ENCODE measurements at regions not wholly inside any gene's neighbourhood (a gene's known extent, or its start where the extent isn't known, plus 50 kb on each side); places are given as distances from the start of the nearest gene placed in this dataset.

DNA sequence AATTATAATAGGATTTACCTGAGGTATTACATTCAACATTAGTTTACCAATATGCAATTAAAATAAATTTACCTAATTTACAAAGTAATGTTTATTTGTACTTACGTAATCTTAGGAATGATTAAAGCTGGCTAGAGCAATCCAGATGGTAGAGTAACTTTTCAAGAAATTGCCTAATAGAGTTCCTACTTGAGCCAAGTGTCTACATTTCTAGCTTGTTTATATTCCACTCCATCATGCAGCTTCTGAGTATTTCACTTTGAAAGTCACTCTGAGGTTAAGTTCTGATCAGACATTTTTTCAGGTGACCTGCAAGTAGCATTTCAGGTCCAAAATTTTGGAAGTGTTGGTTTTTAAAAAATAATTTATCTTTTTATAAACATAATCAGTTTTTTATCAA lies 1080.7 kb downstream of the TRHDE start:
- intact Hi-C loops (cut with micrococcal nuclease; ENCODE audit: unreplicated experiment), result no loop called here
- no peak for TF ChIP-seq EZH2 (IDR thresholded peaks at IDR 0.05; ENCODE audit: low read depth)
- TF ChIP-seq, protein P1, sequence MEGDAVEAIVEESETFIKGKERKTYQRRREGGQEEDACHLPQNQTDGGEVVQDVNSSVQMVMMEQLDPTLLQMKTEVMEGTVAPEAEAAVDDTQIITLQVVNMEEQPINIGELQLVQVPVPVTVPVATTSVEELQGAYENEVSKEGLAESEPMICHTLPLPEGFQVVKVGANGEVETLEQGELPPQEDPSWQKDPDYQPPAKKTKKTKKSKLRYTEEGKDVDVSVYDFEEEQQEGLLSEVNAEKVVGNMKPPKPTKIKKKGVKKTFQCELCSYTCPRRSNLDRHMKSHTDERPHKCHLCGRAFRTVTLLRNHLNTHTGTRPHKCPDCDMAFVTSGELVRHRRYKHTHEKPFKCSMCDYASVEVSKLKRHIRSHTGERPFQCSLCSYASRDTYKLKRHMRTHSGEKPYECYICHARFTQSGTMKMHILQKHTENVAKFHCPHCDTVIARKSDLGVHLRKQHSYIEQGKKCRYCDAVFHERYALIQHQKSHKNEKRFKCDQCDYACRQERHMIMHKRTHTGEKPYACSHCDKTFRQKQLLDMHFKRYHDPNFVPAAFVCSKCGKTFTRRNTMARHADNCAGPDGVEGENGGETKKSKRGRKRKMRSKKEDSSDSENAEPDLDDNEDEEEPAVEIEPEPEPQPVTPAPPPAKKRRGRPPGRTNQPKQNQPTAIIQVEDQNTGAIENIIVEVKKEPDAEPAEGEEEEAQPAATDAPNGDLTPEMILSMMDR (conservative IDR thresholded peaks at IDR 0.05), result no peak
- Histone ChIP-seq H3K27ac (no peak overlapping the region), H3K27me3 (ENCODE audit: insufficient read depth, low read depth) (no peaks in the 10 kb centered on the region), H3F3A (ENCODE audit: insufficient read depth, low read depth) (no peaks in the 10 kb centered on the region), H4K20me1 (ENCODE audit: insufficient read depth) (no peaks in the 10 kb centered on the region), H3K9me2 (ENCODE audit: insufficient read depth) (no peaks in the 10 kb centered on the region), H2AFZ (no peak overlapping the region), H3K9me3 (ENCODE audit: insufficient read depth, low read depth) (no peaks in the 10 kb centered on the region), H3K36me3 (ENCODE audit: low read depth) (no peaks in the 10 kb centered on the region), H3K79me2 (ENCODE audit: low read depth) (no peaks in the 10 kb centered on the region), H3K4me1 (replicated peaks; ENCODE audit: insufficient read depth) (no peaks in the 10 kb centered on the region), H3K4me3 (no peak overlapping the region), H3K4me2 (no peak overlapping the region)
- POLR2A ChIA-PET (ENCODE audit: unreplicated experiment), result no interaction called here
- no TSS peak for BruUV-seq (replicated peaks)
- CTCF ChIA-PET, result no interaction called here
- DNase-seq, result no peak

GRCh38 chr12:73361156-73361863 lies 1089.1 kb downstream of the TRHDE start:
- no TSS peak for BruUV-seq (replicated peaks)
- POLR2A ChIA-PET (ENCODE audit: unreplicated experiment), result no interaction called here
- Histone ChIP-seq H3F3A (ENCODE audit: insufficient read depth, low read depth) (no peaks in the 10 kb centered on the region), H3K4me2 (no peak overlapping the region), H4K20me1 (ENCODE audit: insufficient read depth) (no peaks in the 10 kb centered on the region), H3K4me3 (no peak overlapping the region), H2AFZ (no peak overlapping the region), H3K79me2 (ENCODE audit: low read depth) (no peaks in the 10 kb centered on the region), H3K9me3 (ENCODE audit: insufficient read depth, low read depth) (no peaks in the 10 kb centered on the region), H3K9me2 (ENCODE audit: insufficient read depth) (no peaks in the 10 kb centered on the region), H3K36me3 (ENCODE audit: low read depth) (no peaks in the 10 kb centered on the region), H3K27ac (no peak overlapping the region), H3K4me1 (replicated peaks; ENCODE audit: insufficient read depth) (no peaks in the 10 kb centered on the region), H3K27me3 (ENCODE audit: insufficient read depth, low read depth) (no peaks in the 10 kb centered on the region)
- intact Hi-C loops (cut with micrococcal nuclease; ENCODE audit: unreplicated experiment), result no loop called here
- DNase-seq, result no peak
- TF ChIP-seq, protein P1 (conservative IDR thresholded peaks at IDR 0.05), result no peak
- TF ChIP-seq EZH2 (IDR thresholded peaks at IDR 0.05; ENCODE audit: low read depth), result no peak
- CTCF ChIA-PET, result no interaction called here

GRCh38 chr12:73361864-73362230 lies 1089.7 kb downstream of the TRHDE start:
- BruUV-seq (replicated peaks), result no TSS peak
- TF ChIP-seq, protein P1 (conservative IDR thresholded peaks at IDR 0.05), result no peak
- no peak for TF ChIP-seq EZH2 (IDR thresholded peaks at IDR 0.05; ENCODE audit: low read depth)
- DNase-seq, result no peak
- Histone ChIP-seq H3K79me2 (ENCODE audit: low read depth) (no peaks in the 10 kb centered on the region), H2AFZ (no peak overlapping the region), H3K27ac (no peak overlapping the region), H3K4me1 (replicated peaks; ENCODE audit: insufficient read depth) (no peaks in the 10 kb centered on the region), H3K36me3 (ENCODE audit: low read depth) (no peaks in the 10 kb centered on the region), H3K9me2 (ENCODE audit: insufficient read depth) (no peaks in the 10 kb centered on the region), H3F3A (ENCODE audit: insufficient read depth, low read depth) (no peaks in the 10 kb centered on the region), H3K4me3 (no peak overlapping the region), H3K4me2 (no peak overlapping the region), H4K20me1 (ENCODE audit: insufficient read depth) (no peaks in the 10 kb centered on the region), H3K9me3 (ENCODE audit: insufficient read depth, low read depth) (no peaks in the 10 kb centered on the region), H3K27me3 (ENCODE audit: insufficient read depth, low read depth) (no peaks in the 10 kb centered on the region)
- CTCF ChIA-PET, result no interaction called here
- POLR2A ChIA-PET (ENCODE audit: unreplicated experiment), result no interaction called here
- intact Hi-C loops (cut with micrococcal nuclease; ENCODE audit: unreplicated experiment), result no loop called here
